ENCODE measurements at regions not wholly inside any gene's neighbourhood (a gene's known extent, or its start where the extent isn't known, plus 50 kb on each side); places are given as distances from the start of the nearest gene placed in this dataset.

- no peaks in the 10 kb centered on the region for H3K27me3 ChIP-seq (ENCODE audit: low read length)
- no peak overlapping the region for H2AFZ ChIP-seq (ENCODE audit: low read length)
- H3K27ac ChIP-seq (ENCODE audit: low read length), result no peak overlapping the region
- H3K9me2 ChIP-seq (replicated peaks; ENCODE audit: low read length), result no peaks in the 10 kb centered on the region
- no peak overlapping the region for H3K4me3 ChIP-seq (ENCODE audit: low read length)
- no peaks in the 10 kb centered on the region for H3K79me2 ChIP-seq (ENCODE audit: low read length)
- no peak overlapping the region for H3K4me2 ChIP-seq (ENCODE audit: low read length)
- H3K9me3 ChIP-seq (ENCODE audit: low read length), result no peaks in the 10 kb centered on the region
- ChIA-PET POLR2A (ENCODE audit: unreplicated experiment) (no interaction called here), CTCF (no interaction called here)
- TF ChIP-seq EZH2phosphoT487 (IDR thresholded peaks at IDR 0.05; ENCODE audit: borderline replicate concordance, low read length), result no peak
- TF ChIP-seq EZH2 (IDR thresholded peaks at IDR 0.05; ENCODE audit: low read length, unreplicated experiment), result no peak
- TF ChIP-seq, protein P1, sequence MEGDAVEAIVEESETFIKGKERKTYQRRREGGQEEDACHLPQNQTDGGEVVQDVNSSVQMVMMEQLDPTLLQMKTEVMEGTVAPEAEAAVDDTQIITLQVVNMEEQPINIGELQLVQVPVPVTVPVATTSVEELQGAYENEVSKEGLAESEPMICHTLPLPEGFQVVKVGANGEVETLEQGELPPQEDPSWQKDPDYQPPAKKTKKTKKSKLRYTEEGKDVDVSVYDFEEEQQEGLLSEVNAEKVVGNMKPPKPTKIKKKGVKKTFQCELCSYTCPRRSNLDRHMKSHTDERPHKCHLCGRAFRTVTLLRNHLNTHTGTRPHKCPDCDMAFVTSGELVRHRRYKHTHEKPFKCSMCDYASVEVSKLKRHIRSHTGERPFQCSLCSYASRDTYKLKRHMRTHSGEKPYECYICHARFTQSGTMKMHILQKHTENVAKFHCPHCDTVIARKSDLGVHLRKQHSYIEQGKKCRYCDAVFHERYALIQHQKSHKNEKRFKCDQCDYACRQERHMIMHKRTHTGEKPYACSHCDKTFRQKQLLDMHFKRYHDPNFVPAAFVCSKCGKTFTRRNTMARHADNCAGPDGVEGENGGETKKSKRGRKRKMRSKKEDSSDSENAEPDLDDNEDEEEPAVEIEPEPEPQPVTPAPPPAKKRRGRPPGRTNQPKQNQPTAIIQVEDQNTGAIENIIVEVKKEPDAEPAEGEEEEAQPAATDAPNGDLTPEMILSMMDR (conservative IDR thresholded peaks at IDR 0.05; ENCODE audit: low read depth, low read length), result no peak
- no peaks in the 10 kb centered on the region for H4K20me1 ChIP-seq (ENCODE audit: low read length)
- intact Hi-C loops (cut with micrococcal nuclease), result no loop called here
- DNase-seq (no peak), ATAC-seq (no peak)
- no peaks in the 10 kb centered on the region for H3K4me1 ChIP-seq (ENCODE audit: insufficient read depth, low read length)
- BruUV-seq (replicated peaks), result no TSS peak
- no peaks in the 10 kb centered on the region for H3F3A ChIP-seq (ENCODE audit: low read length, unreplicated experiment)
- no peaks in the 10 kb centered on the region for H3K36me3 ChIP-seq (ENCODE audit: low read depth, low read length)
- no peak overlapping the region for H3K9ac ChIP-seq (ENCODE audit: low read length)
Observed at GRCh38 chr6:144561455-144562043, 276.4 kb downstream of the UTRN start.

- Histone ChIP-seq H3K79me2 (ENCODE audit: low read length) (no peaks in the 10 kb centered on the region), H3K4me2 (ENCODE audit: low read length) (no peak overlapping the region), H2AFZ (ENCODE audit: low read length) (no peak overlapping the region), H4K20me1 (ENCODE audit: low read length) (no peaks in the 10 kb centered on the region), H3K36me3 (ENCODE audit: low read depth, low read length) (no peaks in the 10 kb centered on the region), H3K4me1 (ENCODE audit: insufficient read depth, low read length) (no peaks in the 10 kb centered on the region), H3K9ac (ENCODE audit: low read length) (no peak overlapping the region), H3F3A (ENCODE audit: low read length, unreplicated experiment) (no peaks in the 10 kb centered on the region), H3K4me3 (ENCODE audit: low read length) (no peak overlapping the region), H3K9me3 (ENCODE audit: low read length) (no peaks in the 10 kb centered on the region), H3K27me3 (ENCODE audit: low read length) (no peaks in the 10 kb centered on the region), H3K9me2 (replicated peaks; ENCODE audit: low read length) (no peaks in the 10 kb centered on the region), H3K27ac (ENCODE audit: low read length) (no peak overlapping the region)
- POLR2A ChIA-PET (ENCODE audit: unreplicated experiment), result no interaction called here
- ATAC-seq (no peak), DNase-seq (no peak)
- CTCF ChIA-PET, result no interaction called here
- intact Hi-C loops (cut with micrococcal nuclease), result no loop called here
- BruUV-seq (replicated peaks), result no TSS peak
- TF ChIP-seq EZH2phosphoT487 (IDR thresholded peaks at IDR 0.05; ENCODE audit: borderline replicate concordance, low read length) (no peak), EZH2 (IDR thresholded peaks at IDR 0.05; ENCODE audit: low read length, unreplicated experiment) (no peak)
- TF ChIP-seq, protein P1 (conservative IDR thresholded peaks at IDR 0.05; ENCODE audit: low read depth, low read length), result no peak
Observed at GRCh38 chr6:144564202-144564601, 279.1 kb downstream of the UTRN start.

DNA sequence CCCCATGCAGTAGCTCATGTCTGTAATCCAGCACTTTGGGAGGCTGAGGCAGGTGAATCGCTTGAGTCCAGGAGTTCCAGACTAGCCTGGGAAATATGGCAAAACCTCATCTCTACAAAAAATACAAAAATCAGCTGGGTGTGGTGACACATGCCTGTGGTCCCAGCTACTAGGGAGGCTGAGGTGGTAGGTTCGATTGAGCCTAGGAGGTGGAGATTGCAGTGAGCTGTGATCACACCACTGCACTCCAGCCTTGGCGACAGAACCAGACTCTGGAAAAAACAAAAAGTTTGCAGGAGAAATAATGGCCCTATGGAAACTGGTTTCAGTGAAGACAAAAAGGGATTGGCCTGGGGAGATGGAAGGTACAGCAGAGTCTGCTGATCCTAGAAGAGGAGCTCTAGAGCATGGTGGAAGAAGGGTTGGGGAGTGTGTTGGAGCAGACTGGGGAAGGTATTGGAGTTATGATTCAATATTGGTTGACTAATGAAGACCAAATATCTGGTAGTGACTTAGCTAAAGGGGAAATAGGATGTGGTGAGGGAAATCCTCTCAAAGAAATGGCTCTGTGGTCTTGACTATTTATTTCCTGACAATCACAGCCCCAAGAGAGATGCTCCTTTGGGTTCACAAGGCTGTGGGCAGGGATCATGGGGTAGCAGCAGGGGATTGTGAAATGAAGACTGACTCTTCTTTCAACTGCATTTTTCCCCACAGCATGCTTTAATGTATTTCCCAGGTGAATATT, 281.9 kb downstream of the UTRN start:
- no peaks in the 10 kb centered on the region for H3K36me3 ChIP-seq (ENCODE audit: low read depth, low read length)
- no peaks in the 10 kb centered on the region for H4K20me1 ChIP-seq (ENCODE audit: low read length)
- intact Hi-C loops (cut with micrococcal nuclease), result no loop called here
- POLR2A ChIA-PET (ENCODE audit: unreplicated experiment), result no interaction called here
- CTCF ChIA-PET, result no interaction called here
- ATAC-seq, result no peak; the same call in 1 of the 2 replicates
- H3K4me3 ChIP-seq (ENCODE audit: low read length), result no peak overlapping the region
- H2AFZ ChIP-seq (ENCODE audit: low read length), result no peak overlapping the region
- H3K9me3 ChIP-seq (ENCODE audit: low read length), result no peaks in the 10 kb centered on the region
- H3K4me2 ChIP-seq (ENCODE audit: low read length), result no peak overlapping the region
- H3K27me3 ChIP-seq (ENCODE audit: low read length), result no peaks in the 10 kb centered on the region
- no peak for TF ChIP-seq EZH2 (IDR thresholded peaks at IDR 0.05; ENCODE audit: low read length, unreplicated experiment)
- TF ChIP-seq, protein P1 (conservative IDR thresholded peaks at IDR 0.05; ENCODE audit: low read depth, low read length), result no peak
- H3K9me2 ChIP-seq (replicated peaks; ENCODE audit: low read length), result no peaks in the 10 kb centered on the region
- BruUV-seq (replicated peaks), result no TSS peak
- no peaks in the 10 kb centered on the region for H3K79me2 ChIP-seq (ENCODE audit: low read length)
- DNase-seq, result peak; percentile 4
- H3F3A ChIP-seq (ENCODE audit: low read length, unreplicated experiment), result no peaks in the 10 kb centered on the region
- H3K9ac ChIP-seq (ENCODE audit: low read length), result no peak overlapping the region
- no peak overlapping the region for H3K27ac ChIP-seq (ENCODE audit: low read length)
- H3K4me1 ChIP-seq (ENCODE audit: insufficient read depth, low read length), result no peaks in the 10 kb centered on the region

Measured in PC-3 (cell line).